C4-2B (cell line): ENCODE measurements at regions not wholly inside any gene's neighbourhood (a gene's known extent, or its start where the extent isn't known, plus 50 kb on each side); places are given as distances from the start of the nearest gene placed in this dataset.

Experiments used
- H3K27ac ChIP-seq: fragments of 450-650 bp; 2 replicates; pipeline ENCODE4 v1.5.1; 2017
- ZFX ChIP-seq: fragments of 450-650 bp; IDR thresholded peaks from 2 replicates; pipeline ENCODE4 v1.6.1; 2017
- TF ChIP-seq, protein P1 (sequence below): fragments of 450-650 bp; conservative IDR thresholded peaks from 2 replicates; pipeline ENCODE4 v1.5.1; 2017; ENCODE audit warnings: mild to moderate bottlenecking

GRCh38 chr2:53417385-53417784 is 350.2 kb upstream of the CHAC2 start:
- no peak for TF ChIP-seq ZFX
- TF ChIP-seq, protein P1, sequence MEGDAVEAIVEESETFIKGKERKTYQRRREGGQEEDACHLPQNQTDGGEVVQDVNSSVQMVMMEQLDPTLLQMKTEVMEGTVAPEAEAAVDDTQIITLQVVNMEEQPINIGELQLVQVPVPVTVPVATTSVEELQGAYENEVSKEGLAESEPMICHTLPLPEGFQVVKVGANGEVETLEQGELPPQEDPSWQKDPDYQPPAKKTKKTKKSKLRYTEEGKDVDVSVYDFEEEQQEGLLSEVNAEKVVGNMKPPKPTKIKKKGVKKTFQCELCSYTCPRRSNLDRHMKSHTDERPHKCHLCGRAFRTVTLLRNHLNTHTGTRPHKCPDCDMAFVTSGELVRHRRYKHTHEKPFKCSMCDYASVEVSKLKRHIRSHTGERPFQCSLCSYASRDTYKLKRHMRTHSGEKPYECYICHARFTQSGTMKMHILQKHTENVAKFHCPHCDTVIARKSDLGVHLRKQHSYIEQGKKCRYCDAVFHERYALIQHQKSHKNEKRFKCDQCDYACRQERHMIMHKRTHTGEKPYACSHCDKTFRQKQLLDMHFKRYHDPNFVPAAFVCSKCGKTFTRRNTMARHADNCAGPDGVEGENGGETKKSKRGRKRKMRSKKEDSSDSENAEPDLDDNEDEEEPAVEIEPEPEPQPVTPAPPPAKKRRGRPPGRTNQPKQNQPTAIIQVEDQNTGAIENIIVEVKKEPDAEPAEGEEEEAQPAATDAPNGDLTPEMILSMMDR: no peak
- H3K27ac ChIP-seq: no peak overlapping the region

DNA sequence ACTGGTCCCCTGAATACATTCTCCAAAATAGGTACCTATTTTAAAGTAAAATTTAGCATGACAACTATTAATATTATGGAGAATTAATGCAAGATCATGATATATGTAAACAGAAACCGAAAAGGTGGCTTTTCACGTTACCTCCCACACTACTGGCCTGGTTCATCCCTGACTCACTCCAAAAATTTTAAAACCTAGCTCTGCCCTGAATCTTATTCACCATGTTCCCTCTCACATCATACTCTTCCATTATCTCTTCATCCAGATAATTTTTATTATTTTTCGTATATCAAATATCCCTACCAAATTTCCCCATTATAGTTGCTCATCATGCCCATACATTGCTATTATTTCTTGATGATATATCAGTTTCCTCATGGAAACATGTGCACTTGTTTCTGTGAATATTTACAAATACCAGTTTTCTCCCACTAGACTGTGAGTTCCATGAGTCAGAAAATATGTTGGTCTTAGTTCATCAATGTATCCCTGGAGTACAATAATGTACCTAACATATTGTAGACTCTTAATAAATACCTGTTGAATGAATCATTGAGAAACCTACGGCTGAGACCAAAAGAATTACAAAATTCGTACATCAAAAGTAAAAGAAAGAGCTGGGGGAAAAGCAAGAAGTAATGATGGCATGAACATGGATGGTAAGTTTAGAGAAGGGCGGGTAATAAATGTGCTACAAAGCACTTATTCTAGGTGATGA is 360.1 kb upstream of the CHAC2 start:
- no peak for TF ChIP-seq ZFX
- TF ChIP-seq, protein P1: no peak
- H3K27ac ChIP-seq: no peak overlapping the region

- no peak for TF ChIP-seq ZFX
- TF ChIP-seq, protein P1: no peak
- no peak overlapping the region for H3K27ac ChIP-seq
Observed at GRCh38 chr2:53403792-53404413, 363.7 kb upstream of the CHAC2 start.

DNA sequence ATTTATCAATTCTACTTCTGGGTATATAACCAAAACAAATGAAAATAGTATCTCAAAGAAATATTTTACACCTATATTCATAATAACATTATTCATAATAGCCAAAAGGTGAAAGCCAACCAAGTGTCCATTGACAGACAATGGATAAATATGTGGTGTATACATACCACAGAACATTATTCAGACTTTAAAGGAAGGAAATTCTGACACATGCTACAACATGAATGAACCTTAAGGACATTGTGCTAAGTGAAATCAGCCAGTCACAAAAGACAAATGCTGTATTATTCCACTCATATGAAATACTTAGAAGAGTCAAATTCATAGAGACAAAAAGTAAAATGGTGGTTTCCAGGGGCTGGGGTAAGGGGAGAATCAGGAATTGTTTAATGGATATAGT is 370.5 kb upstream of the CHAC2 start:
- H3K27ac ChIP-seq: no peak overlapping the region
- no peak for TF ChIP-seq ZFX
- TF ChIP-seq, protein P1: no peak

DNA sequence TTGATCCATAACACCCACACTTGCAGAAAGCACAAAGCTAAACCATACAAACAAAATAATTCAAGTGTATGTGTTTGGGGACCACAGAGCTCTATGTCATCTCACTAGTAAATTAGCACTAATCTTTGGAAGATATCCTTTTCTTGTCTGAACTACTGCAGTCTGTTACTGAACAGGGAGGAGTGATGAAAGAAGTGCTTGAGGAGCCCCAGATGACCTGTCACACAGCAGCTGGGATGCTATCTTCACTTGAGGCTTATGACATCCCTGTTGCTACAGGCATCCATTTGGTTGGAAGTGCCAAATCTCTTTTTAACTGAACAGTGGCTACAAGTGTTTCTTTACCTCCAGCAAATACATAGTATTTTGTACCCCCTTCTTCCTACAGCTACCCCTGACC is 386.3 kb upstream of the CHAC2 start:
- no peak overlapping the region for H3K27ac ChIP-seq
- TF ChIP-seq ZFX: no peak
- TF ChIP-seq, protein P1: no peak

- no peak overlapping the region for H3K27ac ChIP-seq
- TF ChIP-seq ZFX: no peak
Observed at GRCh38 chr2:53379547-53379946, 388.1 kb upstream of the CHAC2 start.

DNA sequence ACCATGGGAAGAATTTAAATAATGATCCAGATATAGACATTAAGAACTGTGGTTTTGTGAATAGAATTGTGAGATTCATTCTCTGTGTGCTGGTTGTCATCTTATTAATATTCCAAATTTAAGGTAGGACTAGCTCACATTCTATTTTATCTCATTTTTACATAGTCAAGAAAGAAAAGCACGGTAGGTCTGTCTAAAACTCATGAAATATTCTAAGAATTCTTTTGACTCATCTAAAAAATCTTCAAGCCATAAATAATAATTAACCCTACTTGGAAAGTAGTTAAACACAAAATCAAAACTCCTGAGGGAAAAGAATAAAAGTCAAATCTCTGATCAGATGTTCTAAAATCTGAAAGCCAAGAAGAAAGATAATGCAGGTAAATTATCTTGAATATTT is 388.8 kb upstream of the CHAC2 start:
- H3K27ac ChIP-seq: no peak overlapping the region
- TF ChIP-seq, protein P1: no peak
- TF ChIP-seq ZFX: no peak

DNA sequence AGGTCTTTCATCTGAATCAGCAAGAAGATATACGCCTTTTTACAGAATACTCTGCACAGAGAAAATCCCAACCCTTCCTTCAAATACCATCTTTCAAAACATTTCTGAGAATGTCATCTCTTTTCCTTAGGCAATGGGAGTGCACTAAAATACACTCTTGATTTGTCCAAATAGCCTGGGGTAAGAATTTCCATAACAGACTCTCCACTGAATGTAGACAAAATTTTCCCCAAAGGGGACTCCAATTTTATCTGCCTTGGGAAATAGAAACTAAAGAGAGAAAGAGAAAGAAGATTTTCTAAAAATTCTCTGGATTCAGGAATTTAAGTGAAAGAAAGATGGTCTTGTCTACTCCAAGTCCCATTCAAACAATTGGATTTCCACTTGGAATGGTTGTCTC is 394.5 kb upstream of the CHAC2 start:
- no peak overlapping the region for H3K27ac ChIP-seq
- TF ChIP-seq ZFX: no peak
